NCI-H1092 treated with DMSO at 0.1 percent for 48 hours (cell line): ENCODE measurements at regions not wholly inside any gene's neighbourhood (a gene's known extent, or its start where the extent isn't known, plus 50 kb on each side); places are given as distances from the start of the nearest gene placed in this dataset.
A peak's percentile ranks its signal among the peaks of the same experiment; 100 is the strongest.

Experiments
- DNase-seq: peaks from one replicate; lab custom pipeline; 2025; lab: John Stamatoyannopoulos, UW

GRCh38 chr9:90307167-90307833 is 335.3 kb downstream of the DIRAS2 start:
- peak; percentile 99 for DNase-seq

- DNase-seq, result peak; percentile 76
These were observed 334.7 kb downstream of the DIRAS2 start for GRCh38 chr9:90307891-90308290.

- DNase-seq, result no peak
These were observed 333.9 kb downstream of the DIRAS2 start for GRCh38 chr9:90308691-90309090.

- peak; percentile 24 for DNase-seq
These were observed 332.7 kb downstream of the DIRAS2 start for GRCh38 chr9:90309809-90310520.

GRCh38 chr9:90310521-90310876 is 332.1 kb downstream of the DIRAS2 start:
- no peak for DNase-seq

GRCh38 chr9:90311811-90312210 is 330.8 kb downstream of the DIRAS2 start:
- no peak for DNase-seq

- DNase-seq, result no peak
These were observed 320.3 kb downstream of the DIRAS2 start for GRCh38 chr9:90322296-90322695.

- no peak for DNase-seq
These were observed 316.5 kb downstream of the DIRAS2 start for GRCh38 chr9:90325913-90326653.

- DNase-seq, result no peak
These were observed 312.4 kb downstream of the DIRAS2 start for GRCh38 chr9:90330231-90330630.

GRCh38 chr9:90331826-90332575 is 310.6 kb downstream of the DIRAS2 start:
- no peak for DNase-seq

GRCh38 chr9:90333226-90333625 is 309.4 kb downstream of the DIRAS2 start:
- no peak for DNase-seq

- DNase-seq, result no peak
These were observed 302.2 kb downstream of the DIRAS2 start for GRCh38 chr9:90340421-90340820.

GRCh38 chr9:90342607-90343006 is 300.0 kb downstream of the DIRAS2 start:
- DNase-seq, result no peak

GRCh38 chr9:90343366-90343765 is 299.3 kb downstream of the DIRAS2 start:
- peak; percentile 49 for DNase-seq

GRCh38 chr9:90343991-90344390 is 298.6 kb downstream of the DIRAS2 start:
- DNase-seq, result no peak

GRCh38 chr9:90365666-90366065 is 277.0 kb downstream of the DIRAS2 start:
- DNase-seq, result peak; percentile 49

- no peak for DNase-seq
These were observed 274.4 kb downstream of the DIRAS2 start for GRCh38 chr9:90368241-90368640.

- no peak for DNase-seq
These were observed 273.7 kb downstream of the DIRAS2 start for GRCh38 chr9:90368928-90369327.

- DNase-seq, result no peak
These were observed 262.9 kb downstream of the DIRAS2 start for GRCh38 chr9:90379771-90380170.

- no peak for DNase-seq
These were observed 257.5 kb downstream of the DIRAS2 start for GRCh38 chr9:90385146-90385545.

- no peak for DNase-seq
These were observed 249.1 kb downstream of the DIRAS2 start for GRCh38 chr9:90393365-90394152.

GRCh38 chr9:90394871-90395270 is 247.8 kb downstream of the DIRAS2 start:
- no peak for DNase-seq
